ENCODE measurements at regions not wholly inside any gene's neighbourhood (a gene's known extent, or its start where the extent isn't known, plus 50 kb on each side); places are given as distances from the start of the nearest gene placed in this dataset.

DNA sequence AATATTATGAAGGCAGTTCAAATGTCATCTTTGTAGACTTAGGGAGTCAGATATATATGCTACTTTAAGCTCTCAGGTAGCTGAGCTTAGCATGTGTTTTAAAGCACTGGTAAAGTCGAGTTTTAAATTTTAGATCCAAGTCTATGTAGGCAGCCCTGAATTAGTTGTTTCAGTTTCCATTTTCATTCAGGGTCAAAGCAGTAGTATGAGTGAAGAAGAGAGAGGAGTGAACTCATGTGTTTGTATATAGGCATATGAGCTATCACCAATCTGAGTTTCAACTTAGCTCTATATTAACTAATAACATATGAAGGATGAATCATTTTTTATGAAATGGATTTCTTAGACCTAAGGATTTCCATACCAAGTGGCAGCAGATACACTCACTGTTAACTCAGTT lies 1353.4 kb downstream of the FSTL5 start:
- ATAC-seq (ENCODE audit: low read depth) (no peak), DNase-seq (no peak)
- no peak overlapping the region for H3K27ac Mint-ChIP-seq
- no peaks in the 10 kb centered on the region for H3K27me3 Mint-ChIP-seq
- H3K9me3 Mint-ChIP-seq: no peaks in the 10 kb centered on the region
- POLR2A ChIA-PET: no interaction called here
- no peaks in the 10 kb centered on the region for H3K4me1 Mint-ChIP-seq
- H3K4me3 Mint-ChIP-seq: no peak overlapping the region
- no peaks in the 10 kb centered on the region for H3K36me3 Mint-ChIP-seq

DNA sequence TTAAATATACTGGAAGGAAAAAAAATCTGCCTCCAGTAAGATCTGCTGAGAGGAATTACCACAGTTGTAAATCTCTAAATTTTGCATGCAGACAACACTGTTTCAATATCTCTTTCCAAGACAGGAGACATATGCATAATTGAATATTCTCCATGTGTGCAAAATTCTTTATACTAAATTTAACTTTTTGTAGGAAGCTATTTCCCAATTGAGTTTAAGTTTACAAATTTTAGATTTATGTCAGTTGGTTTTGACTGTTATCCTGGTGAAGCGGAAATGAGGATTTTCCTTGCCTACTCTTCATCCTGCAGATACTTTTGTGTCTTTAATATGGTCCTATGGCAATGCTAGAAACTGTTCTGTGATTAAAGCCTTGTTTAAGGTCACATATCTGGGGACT lies 1352.9 kb downstream of the FSTL5 start:
- H3K4me1 Mint-ChIP-seq: no peaks in the 10 kb centered on the region
- POLR2A ChIA-PET: no interaction called here
- no peaks in the 10 kb centered on the region for H3K36me3 Mint-ChIP-seq
- no peak for DNase-seq
- H3K27ac Mint-ChIP-seq: no peak overlapping the region
- no peaks in the 10 kb centered on the region for H3K27me3 Mint-ChIP-seq
- no peak overlapping the region for H3K4me3 Mint-ChIP-seq
- ATAC-seq (ENCODE audit: low read depth): no peak
- no peaks in the 10 kb centered on the region for H3K9me3 Mint-ChIP-seq

DNA sequence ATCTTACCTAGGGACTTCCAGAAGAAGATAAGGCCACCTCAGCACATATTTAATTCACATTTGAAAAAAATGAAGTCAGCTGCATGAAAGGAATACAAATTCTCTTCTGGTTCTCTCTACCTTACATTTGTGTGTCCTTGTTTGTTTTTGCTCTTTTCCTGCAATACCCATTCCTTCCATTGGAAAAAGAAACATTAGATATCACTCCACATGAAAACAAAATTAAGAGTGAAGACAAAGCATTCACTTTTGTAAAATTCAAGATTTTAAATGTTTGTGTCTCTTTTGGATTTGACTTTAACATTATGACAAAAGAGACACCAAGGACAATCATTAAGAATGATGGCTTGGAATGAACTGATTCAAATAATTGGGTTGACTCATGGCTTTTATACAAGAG lies 1351.8 kb downstream of the FSTL5 start:
- POLR2A ChIA-PET: no interaction called here
- H3K4me3 Mint-ChIP-seq: no peak overlapping the region
- ATAC-seq (ENCODE audit: low read depth): no peak

DNA sequence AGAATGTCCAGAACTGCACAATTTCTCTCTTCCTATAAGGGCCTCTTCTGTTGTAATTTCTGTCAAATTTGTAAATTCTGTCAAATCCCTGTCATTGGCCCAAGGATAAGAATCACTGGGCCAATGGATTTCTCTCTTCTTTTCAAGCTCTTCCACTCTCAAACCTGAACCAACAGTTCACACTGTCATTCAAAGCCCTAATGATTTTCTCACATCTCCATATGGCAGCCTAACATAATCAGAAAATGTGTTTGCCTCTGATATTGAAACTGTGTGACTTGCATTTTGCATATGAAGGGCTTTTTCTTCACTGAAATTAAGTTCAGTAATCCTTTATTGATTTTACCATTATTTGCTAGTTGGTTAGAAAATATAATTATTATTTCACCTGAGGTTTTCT lies 1349.1 kb downstream of the FSTL5 start:
- no peak overlapping the region for H3K4me3 Mint-ChIP-seq
- H3K36me3 Mint-ChIP-seq: no peaks in the 10 kb centered on the region
- ATAC-seq (ENCODE audit: low read depth): no peak
- no peaks in the 10 kb centered on the region for H3K4me1 Mint-ChIP-seq
- DNase-seq: no peak
- POLR2A ChIA-PET: no interaction called here
- H3K9me3 Mint-ChIP-seq: no peaks in the 10 kb centered on the region
- no peaks in the 10 kb centered on the region for H3K27me3 Mint-ChIP-seq
- H3K27ac Mint-ChIP-seq: no peak overlapping the region

More for the DNA sequence above, 1351.8 kb downstream of the FSTL5 start:
- no peaks in the 10 kb centered on the region for H3K9me3 Mint-ChIP-seq
- H3K4me1 Mint-ChIP-seq: no peaks in the 10 kb centered on the region
- H3K27me3 Mint-ChIP-seq: no peaks in the 10 kb centered on the region
- no peaks in the 10 kb centered on the region for H3K36me3 Mint-ChIP-seq
- no peak for DNase-seq
- H3K27ac Mint-ChIP-seq: no peak overlapping the region

DNA sequence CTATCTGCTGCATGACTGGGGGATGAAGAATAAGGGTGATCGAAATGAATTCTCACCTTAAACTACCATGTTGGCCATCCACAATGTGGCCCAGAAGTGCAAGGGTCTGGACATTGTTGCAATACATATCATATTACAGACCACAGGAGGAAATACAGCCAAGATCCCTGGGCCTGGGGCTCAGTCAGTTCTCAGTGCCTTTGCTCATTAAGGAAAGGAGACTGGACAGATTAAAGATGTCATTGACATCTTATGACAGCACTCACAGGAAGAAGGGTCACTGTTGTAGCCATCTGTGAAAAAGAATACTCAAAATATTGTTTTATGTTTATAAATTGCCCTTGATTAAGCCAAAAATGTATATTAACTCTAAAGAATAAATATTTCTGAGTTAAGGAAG lies 1345.2 kb downstream of the FSTL5 start:
- POLR2A ChIA-PET: no interaction called here
- no peaks in the 10 kb centered on the region for H3K27me3 Mint-ChIP-seq
- H3K4me1 Mint-ChIP-seq: no peaks in the 10 kb centered on the region
- no peak for DNase-seq
- H3K27ac Mint-ChIP-seq: no peak overlapping the region
- no peak overlapping the region for H3K4me3 Mint-ChIP-seq
- H3K9me3 Mint-ChIP-seq: peaks cover 5% of the 10 kb centered on the region
- H3K36me3 Mint-ChIP-seq: no peaks in the 10 kb centered on the region
- ATAC-seq (ENCODE audit: low read depth): no peak

DNA sequence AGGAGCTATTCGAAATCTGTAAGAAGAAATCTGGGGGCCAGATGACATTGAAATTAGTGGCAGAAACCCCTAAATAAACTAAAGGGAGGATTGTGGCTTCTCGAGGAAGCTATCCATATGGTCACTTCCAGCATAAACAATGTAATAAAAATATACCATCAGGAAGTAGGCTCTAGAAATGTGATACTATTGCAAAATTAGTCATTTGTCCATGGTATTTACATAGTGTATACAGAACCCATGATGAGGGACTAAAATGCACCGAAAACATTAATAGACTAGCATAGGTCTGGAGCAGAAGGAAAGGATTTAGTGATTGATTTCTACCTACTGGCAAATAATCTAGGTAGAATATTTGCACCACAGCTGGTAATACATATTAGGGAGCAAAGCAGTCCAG lies 1344.0 kb downstream of the FSTL5 start:
- H3K27me3 Mint-ChIP-seq: no peaks in the 10 kb centered on the region
- H3K9me3 Mint-ChIP-seq: peaks cover 5% of the 10 kb centered on the region
- H3K4me1 Mint-ChIP-seq: no peaks in the 10 kb centered on the region
- DNase-seq (no peak), ATAC-seq (ENCODE audit: low read depth) (no peak)
- POLR2A ChIA-PET: no interaction called here
- H3K4me3 Mint-ChIP-seq: no peak overlapping the region
- no peak overlapping the region for H3K27ac Mint-ChIP-seq
- no peaks in the 10 kb centered on the region for H3K36me3 Mint-ChIP-seq

DNA sequence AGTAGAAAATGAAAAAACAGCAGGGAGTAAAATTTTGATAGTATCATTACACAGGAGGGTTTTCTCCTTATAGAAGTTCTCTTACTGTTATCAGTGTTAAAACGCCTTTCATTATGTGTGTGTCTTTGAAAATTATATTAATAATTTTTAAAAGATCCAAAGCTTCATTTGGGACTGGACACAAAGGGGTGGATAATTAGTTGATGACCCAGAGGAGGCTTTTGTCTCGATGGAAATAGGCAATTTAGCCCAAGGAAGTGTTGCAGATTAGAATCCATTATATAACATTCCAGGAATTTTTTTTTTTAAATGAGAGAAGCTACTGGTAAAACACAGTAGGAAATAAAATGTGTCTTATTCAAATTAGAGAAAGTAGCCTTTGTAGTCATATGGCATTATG lies 1339.3 kb downstream of the FSTL5 start:
- no peaks in the 10 kb centered on the region for H3K27me3 Mint-ChIP-seq
- no peak for DNase-seq
- no peak for ATAC-seq (ENCODE audit: low read depth)
- POLR2A ChIA-PET: no interaction called here
- no peak overlapping the region for H3K4me3 Mint-ChIP-seq
- H3K9me3 Mint-ChIP-seq: peaks cover 9% of the 10 kb centered on the region
- H3K27ac Mint-ChIP-seq: no peak overlapping the region
- no peaks in the 10 kb centered on the region for H3K4me1 Mint-ChIP-seq
- H3K36me3 Mint-ChIP-seq: no peaks in the 10 kb centered on the region

DNA sequence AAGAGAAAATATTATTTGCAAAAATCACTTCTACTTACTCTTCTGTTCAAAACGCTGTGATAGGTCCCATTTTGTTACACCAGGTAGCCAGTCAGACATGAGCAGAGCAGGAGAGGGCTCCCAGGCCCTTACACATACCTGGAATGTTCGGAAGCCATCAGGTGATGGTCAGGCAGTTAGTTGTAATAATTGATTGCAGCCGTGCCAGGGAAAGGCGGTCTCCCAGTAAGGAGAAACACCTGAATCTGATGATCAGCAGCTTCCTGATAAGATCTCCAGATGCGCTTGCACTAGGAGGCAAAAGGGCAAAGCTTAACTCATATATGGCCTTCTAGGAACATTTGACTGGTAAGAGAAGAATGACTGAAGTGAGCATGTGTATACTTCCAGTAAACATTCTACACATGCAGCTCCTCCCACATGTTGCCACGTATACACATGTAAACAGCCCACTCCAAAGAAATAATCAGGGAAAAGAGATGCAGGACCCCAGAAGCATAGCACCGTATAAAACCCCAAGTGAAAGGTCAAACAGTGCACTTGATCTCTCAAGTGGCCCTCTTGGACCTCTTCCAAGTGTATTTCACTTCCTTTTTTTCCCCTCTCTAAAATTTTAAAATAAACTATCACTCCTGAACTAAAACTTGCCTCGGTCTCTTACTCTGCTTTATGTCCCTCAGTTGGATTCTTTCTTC lies 1338.0 kb downstream of the FSTL5 start:
- DNase-seq: no peak
- Mint-ChIP-seq H3K27ac (no peak overlapping the region), H3K27me3 (no peaks in the 10 kb centered on the region), H3K9me3 (peaks cover 9% of the 10 kb centered on the region), H3K36me3 (no peaks in the 10 kb centered on the region), H3K4me1 (no peaks in the 10 kb centered on the region), H3K4me3 (no peak overlapping the region)
- ATAC-seq (ENCODE audit: low read depth): no peak
- POLR2A ChIA-PET: no interaction called here

DNA sequence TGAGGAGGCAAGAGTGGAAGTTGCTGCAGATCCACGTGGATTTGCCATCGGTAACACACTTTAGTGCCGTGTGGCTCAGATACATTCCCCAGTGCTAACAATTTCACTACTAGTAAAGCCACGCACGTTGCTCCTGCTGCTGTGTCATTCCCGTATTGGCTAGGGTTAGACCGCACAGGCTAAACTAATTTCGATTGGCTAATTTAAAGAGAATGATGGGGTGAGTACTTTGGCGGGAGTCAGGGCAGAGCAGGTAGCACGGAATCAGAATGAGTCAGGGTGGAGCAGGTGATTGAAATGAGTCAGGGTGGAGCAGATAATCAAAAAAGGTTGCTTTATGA lies 1337.5 kb downstream of the FSTL5 start:
- H3K4me1 Mint-ChIP-seq: no peaks in the 10 kb centered on the region
- no peaks in the 10 kb centered on the region for H3K36me3 Mint-ChIP-seq
- ATAC-seq (ENCODE audit: low read depth) (no peak), DNase-seq (no peak)
- H3K27ac Mint-ChIP-seq: no peak overlapping the region
- peaks cover 8% of the 10 kb centered on the region for H3K9me3 Mint-ChIP-seq
- no peak overlapping the region for H3K4me3 Mint-ChIP-seq
- H3K27me3 Mint-ChIP-seq: no peaks in the 10 kb centered on the region
- POLR2A ChIA-PET: no interaction called here

DNA sequence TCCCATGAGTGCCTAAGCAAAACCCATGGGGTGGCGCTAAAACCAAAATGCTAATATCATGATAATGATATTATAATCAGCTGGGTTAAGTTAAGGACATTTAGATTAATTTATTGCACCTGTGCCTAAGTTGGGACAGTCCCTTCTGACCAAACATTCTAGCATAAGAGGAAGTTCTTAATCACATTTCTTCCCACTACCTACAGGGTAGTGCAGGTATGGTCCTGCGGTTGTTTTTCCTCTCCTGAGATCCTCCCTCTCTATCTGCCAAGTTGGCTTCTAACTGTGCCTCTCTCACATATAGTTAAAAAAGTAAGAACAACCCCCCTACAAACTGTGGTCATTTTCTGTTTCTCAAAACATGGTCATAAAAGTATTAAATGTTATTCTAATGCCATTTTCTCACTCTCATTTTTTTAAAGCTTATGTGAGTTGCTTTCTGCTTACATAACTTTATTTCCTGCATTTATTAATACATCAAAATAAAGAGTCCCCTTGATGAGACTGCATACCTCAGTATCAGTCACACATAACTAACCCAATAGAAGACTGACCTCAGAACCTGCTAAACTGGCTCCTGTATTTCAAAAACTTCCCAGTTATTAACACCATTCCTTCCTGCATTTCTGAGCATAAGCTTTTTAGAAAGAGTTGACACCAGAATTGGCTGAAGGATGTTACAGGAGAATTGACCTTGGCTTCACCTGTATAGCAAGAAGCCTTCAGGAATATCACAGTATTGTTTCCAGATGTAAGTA lies 1332.5 kb downstream of the FSTL5 start:
- H3K27ac Mint-ChIP-seq: no peak overlapping the region
- peaks cover 2% of the 10 kb centered on the region for H3K9me3 Mint-ChIP-seq
- no peaks in the 10 kb centered on the region for H3K27me3 Mint-ChIP-seq
- DNase-seq (no peak), ATAC-seq (ENCODE audit: low read depth) (no peak)
- H3K36me3 Mint-ChIP-seq: no peaks in the 10 kb centered on the region
- H3K4me1 Mint-ChIP-seq: no peaks in the 10 kb centered on the region
- no peak overlapping the region for H3K4me3 Mint-ChIP-seq
- POLR2A ChIA-PET: no interaction called here

DNA sequence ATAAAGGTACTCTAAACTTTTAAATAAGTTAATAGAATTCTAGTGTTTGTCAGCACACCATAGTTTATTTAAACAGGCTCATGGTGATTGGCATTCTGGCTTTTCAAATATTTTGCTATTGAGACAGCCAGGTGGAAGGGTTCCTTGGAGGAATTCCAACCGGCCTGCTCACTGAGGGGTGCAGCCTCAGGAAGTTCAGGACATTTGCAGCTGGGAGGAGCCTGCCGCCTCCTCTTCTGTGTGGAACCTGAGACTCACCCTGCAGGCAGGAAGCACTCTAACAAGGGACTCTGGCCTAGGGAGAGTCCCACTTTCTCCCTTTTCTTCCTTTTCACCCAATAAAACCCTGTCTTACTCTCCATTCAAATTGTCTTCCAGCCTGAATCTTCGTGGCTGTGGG lies 1328.0 kb downstream of the FSTL5 start:
- no peak for ATAC-seq (ENCODE audit: low read depth)
- no peak overlapping the region for H3K27ac Mint-ChIP-seq
- H3K4me3 Mint-ChIP-seq: no peak overlapping the region
- H3K27me3 Mint-ChIP-seq: no peaks in the 10 kb centered on the region
- no peaks in the 10 kb centered on the region for H3K36me3 Mint-ChIP-seq
- no peaks in the 10 kb centered on the region for H3K9me3 Mint-ChIP-seq
- no peak for DNase-seq
- POLR2A ChIA-PET: no interaction called here
- no peaks in the 10 kb centered on the region for H3K4me1 Mint-ChIP-seq

DNA sequence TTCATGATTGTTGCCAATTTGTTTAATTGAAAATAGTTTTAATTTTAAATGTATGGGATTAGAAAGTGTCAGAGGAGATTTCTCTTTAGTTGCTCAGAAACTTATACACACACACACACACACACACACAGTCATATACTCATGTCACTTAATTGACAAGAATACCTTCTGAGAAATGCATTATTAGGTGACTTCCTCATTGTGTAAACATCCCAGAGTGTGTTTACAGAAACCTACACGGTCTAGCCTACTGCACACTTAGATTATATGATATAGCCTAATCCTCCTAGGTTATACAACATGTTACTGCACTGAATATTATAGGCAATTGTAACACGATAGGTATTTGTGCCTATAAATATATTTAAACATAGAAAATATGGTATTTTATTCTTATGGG lies 1327.4 kb downstream of the FSTL5 start:
- no peak overlapping the region for H3K4me3 Mint-ChIP-seq

DNA sequence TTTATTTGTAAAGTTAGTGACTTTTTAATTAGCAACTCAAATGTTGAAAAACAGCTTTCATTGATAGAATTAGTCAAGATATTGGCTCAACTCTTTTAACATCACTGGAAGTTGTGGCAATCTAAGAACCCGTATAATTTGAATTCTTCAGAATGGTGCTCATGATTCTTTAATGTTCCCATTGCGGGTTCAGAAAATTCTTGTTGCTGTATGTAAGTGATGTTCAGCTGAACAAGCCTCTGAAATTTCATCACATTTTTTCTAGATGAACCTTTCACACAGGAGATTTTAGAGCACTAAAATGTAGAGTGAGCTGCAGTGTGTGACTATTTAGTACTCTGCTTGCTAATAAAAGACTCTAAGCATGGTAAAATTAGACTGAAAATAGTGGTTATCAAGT lies 1317.7 kb downstream of the FSTL5 start:
- Mint-ChIP-seq H3K36me3 (no peaks in the 10 kb centered on the region), H3K27me3 (no peaks in the 10 kb centered on the region), H3K4me3 (no peak overlapping the region), H3K9me3 (no peaks in the 10 kb centered on the region), H3K27ac (no peak overlapping the region), H3K4me1 (no peaks in the 10 kb centered on the region)
- POLR2A ChIA-PET: no interaction called here
- ATAC-seq (ENCODE audit: low read depth) (no peak), DNase-seq (no peak)

More for the DNA sequence above, 1327.4 kb downstream of the FSTL5 start:
- DNase-seq (no peak), ATAC-seq (ENCODE audit: low read depth) (no peak)
- Mint-ChIP-seq H3K9me3 (no peaks in the 10 kb centered on the region), H3K4me1 (no peaks in the 10 kb centered on the region), H3K27me3 (no peaks in the 10 kb centered on the region), H3K27ac (no peak overlapping the region), H3K36me3 (no peaks in the 10 kb centered on the region)
- POLR2A ChIA-PET: no interaction called here

DNA sequence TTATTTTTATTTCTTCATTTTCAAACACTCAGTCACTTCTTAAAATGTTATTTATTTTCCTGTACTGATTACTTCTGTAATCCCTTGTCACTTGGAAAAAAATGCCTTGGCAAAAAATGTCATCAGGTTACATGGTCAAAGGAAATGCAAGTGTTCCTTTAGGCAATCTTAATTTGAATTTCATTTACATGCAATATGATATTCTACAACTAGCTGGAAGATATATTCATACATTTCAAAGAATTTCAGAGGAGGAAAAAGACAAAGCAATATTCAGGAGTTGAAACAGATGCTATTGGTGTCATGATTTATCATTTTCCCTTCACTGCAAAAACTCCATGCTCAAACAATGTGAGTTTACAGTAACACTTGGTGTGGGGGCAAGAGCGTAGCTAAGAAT lies 1316.6 kb downstream of the FSTL5 start:
- no peaks in the 10 kb centered on the region for H3K4me1 Mint-ChIP-seq
- ATAC-seq (ENCODE audit: low read depth) (no peak), DNase-seq (no peak)
- H3K27me3 Mint-ChIP-seq: no peaks in the 10 kb centered on the region
- POLR2A ChIA-PET: no interaction called here
- H3K36me3 Mint-ChIP-seq: no peaks in the 10 kb centered on the region
- no peaks in the 10 kb centered on the region for H3K9me3 Mint-ChIP-seq
- H3K27ac Mint-ChIP-seq: no peak overlapping the region
- no peak overlapping the region for H3K4me3 Mint-ChIP-seq
